ENCODE measurements at regions not wholly inside any gene's neighbourhood (a gene's known extent, or its start where the extent isn't known, plus 50 kb on each side); places are given as distances from the start of the nearest gene placed in this dataset.

- TF ChIP-seq CTCF (conservative IDR thresholded peaks at IDR 0.05; ENCODE audit: low read depth, low read length), result no peak
- TF ChIP-seq EZH2 (IDR thresholded peaks at IDR 0.05; ENCODE audit: low read length, unreplicated experiment), result no peak
- no peak for TF ChIP-seq EZH2phosphoT487 (IDR thresholded peaks at IDR 0.05; ENCODE audit: borderline replicate concordance, low read length)
Observed at GRCh38 chr3:81923038-81923437, 161.6 kb upstream of the GBE1 start.

All from PC-3 (cell line).